ENCODE measurements at regions not wholly inside any gene's neighbourhood (a gene's known extent, or its start where the extent isn't known, plus 50 kb on each side); places are given as distances from the start of the nearest gene placed in this dataset.

DNA sequence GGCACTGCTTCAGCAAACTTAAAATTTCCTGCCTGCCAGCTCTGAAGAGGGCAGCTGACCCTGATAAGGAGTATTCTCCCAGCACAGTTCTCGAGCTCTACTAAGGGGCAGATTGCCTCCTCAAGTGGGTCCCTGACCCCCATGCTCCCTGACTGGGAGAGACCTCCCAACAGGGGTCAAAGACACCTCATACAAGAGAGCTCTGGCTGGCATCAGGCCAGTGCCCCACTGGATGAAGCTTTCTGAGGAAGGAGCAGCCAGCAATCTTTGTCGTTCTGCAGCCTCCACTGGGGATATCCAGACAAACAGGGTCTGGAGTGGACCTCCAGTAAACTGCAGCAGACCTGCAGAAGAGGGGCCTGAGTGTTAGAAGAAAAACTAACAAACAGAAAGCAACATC is 1118.3 kb upstream of the ADGRL3 start:
- no peaks in the 10 kb centered on the region for H3K9me3 ChIP-seq
- intact Hi-C loops (cut with DNase I) = no loop called here
- H3K27me3 ChIP-seq = no peaks in the 10 kb centered on the region
- no peak for TF ChIP-seq POLR2A (IDR thresholded peaks at IDR 0.05)
- TF ChIP-seq, protein P1, sequence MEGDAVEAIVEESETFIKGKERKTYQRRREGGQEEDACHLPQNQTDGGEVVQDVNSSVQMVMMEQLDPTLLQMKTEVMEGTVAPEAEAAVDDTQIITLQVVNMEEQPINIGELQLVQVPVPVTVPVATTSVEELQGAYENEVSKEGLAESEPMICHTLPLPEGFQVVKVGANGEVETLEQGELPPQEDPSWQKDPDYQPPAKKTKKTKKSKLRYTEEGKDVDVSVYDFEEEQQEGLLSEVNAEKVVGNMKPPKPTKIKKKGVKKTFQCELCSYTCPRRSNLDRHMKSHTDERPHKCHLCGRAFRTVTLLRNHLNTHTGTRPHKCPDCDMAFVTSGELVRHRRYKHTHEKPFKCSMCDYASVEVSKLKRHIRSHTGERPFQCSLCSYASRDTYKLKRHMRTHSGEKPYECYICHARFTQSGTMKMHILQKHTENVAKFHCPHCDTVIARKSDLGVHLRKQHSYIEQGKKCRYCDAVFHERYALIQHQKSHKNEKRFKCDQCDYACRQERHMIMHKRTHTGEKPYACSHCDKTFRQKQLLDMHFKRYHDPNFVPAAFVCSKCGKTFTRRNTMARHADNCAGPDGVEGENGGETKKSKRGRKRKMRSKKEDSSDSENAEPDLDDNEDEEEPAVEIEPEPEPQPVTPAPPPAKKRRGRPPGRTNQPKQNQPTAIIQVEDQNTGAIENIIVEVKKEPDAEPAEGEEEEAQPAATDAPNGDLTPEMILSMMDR (IDR thresholded peaks at IDR 0.05) = no peak
- no peak overlapping the region for H3K27ac ChIP-seq
- no peaks in the 10 kb centered on the region for H3K36me3 ChIP-seq
- ATAC-seq (no peak), DNase-seq (no peak)
- 9% methylated on average over 1 of the region's 2 CpGs for WGBS (ENCODE audit: insufficient coverage, low coverage, low lambda C conversion rate, missing lambda C conversion rate)
- no peak overlapping the region for H3K4me3 ChIP-seq
- H3K4me1 ChIP-seq = no peaks in the 10 kb centered on the region

DNA sequence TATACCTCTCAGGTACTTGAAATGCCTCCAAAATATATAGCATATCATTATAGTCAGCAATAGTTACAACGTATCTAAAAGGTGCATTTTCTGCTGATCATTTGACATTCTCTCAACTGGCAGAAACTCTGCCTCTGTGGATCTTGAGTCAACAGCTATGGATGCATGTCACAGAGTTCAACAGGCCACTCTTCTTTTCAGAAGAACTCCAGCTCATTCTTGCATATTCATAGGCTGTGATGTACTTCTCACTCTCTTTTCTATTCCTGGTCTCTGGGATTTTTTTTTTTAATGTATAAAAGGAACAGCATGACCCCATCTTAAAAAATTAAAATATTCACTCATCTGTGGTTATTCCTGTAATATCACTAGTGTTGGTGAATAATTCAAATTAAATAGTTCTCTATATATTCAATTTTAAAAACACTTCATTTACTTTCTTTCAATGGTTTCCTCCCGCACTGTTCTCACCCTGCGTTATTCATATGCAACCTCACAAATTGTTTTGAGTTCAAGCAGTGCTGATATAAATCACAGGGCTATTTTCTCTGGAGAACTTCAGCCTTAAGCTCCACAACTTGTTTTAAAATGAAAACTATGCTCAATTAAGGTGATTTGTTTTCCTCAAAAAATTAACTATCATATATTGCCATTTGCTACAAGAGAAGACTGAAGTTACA is 1111.2 kb upstream of the ADGRL3 start:
- DNase-seq (no peak), ATAC-seq (no peak)
- intact Hi-C loops (cut with DNase I) = no loop called here
- no peak overlapping the region for H3K27ac ChIP-seq
- WGBS (ENCODE audit: insufficient coverage, low coverage, low lambda C conversion rate, missing lambda C conversion rate) = 58% methylated on average over 3 of the region's 3 CpGs
- no peak for TF ChIP-seq POLR2A (IDR thresholded peaks at IDR 0.05)
- TF ChIP-seq, protein P1 (IDR thresholded peaks at IDR 0.05) = no peak
- H3K27me3 ChIP-seq = no peaks in the 10 kb centered on the region
- no peaks in the 10 kb centered on the region for H3K9me3 ChIP-seq
- H3K36me3 ChIP-seq = no peaks in the 10 kb centered on the region
- no peak overlapping the region for H3K4me3 ChIP-seq
- no peaks in the 10 kb centered on the region for H3K4me1 ChIP-seq

DNA sequence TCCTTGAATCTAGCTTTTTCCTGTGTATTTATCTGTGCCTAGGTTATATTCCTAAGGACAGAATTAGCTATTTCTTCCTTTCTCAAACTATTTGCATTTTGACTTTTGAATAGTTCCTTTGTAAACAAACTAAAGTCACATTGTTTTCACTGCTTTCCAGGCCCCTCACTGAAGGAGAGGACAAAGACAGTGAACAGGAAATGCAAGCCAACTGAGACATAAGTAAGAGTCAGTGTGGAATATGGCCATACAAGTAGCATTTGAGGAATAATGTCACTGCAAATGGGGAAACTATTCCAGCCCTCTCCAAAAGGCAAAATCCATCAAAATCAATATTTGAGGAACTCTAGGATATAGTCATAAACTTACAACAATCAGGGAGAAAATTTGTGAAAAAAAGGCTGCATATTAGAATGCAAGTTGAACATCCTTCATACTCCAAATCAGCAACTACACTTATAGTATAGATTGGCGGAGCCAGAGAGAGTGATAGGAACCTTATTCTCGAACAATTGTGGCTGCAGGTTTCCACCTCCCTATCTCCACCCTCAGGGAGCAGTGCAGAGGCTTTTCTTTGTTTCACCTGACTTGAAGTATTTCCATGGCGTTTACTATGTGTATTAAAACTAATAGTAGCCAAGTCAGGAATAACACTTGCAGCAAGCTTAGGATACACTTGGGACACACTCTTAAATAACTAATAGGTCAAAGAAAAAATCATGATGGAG is 1110.4 kb upstream of the ADGRL3 start:
- ATAC-seq = no peak
- 40% methylated on average over 3 of the region's 3 CpGs for WGBS (ENCODE audit: insufficient coverage, low coverage, low lambda C conversion rate, missing lambda C conversion rate)

DNA sequence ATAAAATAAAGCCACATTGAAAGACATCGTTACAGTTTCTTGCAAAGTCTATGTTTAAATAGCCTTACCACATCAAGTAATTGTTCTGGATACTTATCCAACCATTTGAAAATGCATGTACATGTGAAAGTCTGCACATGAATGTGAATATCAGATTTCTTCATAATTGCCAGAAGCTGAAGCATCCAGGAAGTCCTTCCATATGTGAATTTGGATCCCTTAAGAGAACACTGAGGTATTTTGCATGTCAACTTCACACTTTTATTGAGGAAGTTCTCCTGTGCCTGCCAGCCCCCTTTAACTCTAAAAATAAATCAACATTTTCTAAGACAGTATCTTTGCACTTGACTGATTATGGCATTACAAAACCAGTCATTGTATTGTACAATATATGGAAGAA is 1103.5 kb upstream of the ADGRL3 start:
- Histone ChIP-seq H3K27me3 (no peaks in the 10 kb centered on the region), H3K9me3 (no peaks in the 10 kb centered on the region), H3K27ac (no peak overlapping the region), H3K4me3 (no peak overlapping the region), H3K4me1 (no peaks in the 10 kb centered on the region), H3K36me3 (no peaks in the 10 kb centered on the region)
- intact Hi-C loops (cut with DNase I) = no loop called here
- DNase-seq (no peak), ATAC-seq (no peak)
- TF ChIP-seq, protein P1 (IDR thresholded peaks at IDR 0.05) = no peak
- TF ChIP-seq POLR2A (IDR thresholded peaks at IDR 0.05) = no peak
- WGBS (ENCODE audit: insufficient coverage, low coverage, low lambda C conversion rate, missing lambda C conversion rate) = 0% methylated on average over 1 of the region's 1 CpG

More for the DNA sequence above, 1110.4 kb upstream of the ADGRL3 start:
- TF ChIP-seq, protein P1 (IDR thresholded peaks at IDR 0.05) = no peak
- no peak for TF ChIP-seq POLR2A (IDR thresholded peaks at IDR 0.05)
- Histone ChIP-seq H3K36me3 (no peaks in the 10 kb centered on the region), H3K4me1 (no peaks in the 10 kb centered on the region), H3K4me3 (no peak overlapping the region), H3K27me3 (no peaks in the 10 kb centered on the region), H3K27ac (no peak overlapping the region), H3K9me3 (no peaks in the 10 kb centered on the region)
- DNase-seq = no peak
- intact Hi-C loops (cut with DNase I) = no loop called here

Data from right lobe of liver (tissue), 6 donors.